B cell (primary cell): ENCODE measurements at regions not wholly inside any gene's neighbourhood (a gene's known extent, or its start where the extent isn't known, plus 50 kb on each side); places are given as distances from the start of the nearest gene placed in this dataset.
A peak's percentile ranks its signal among the peaks of the same experiment; 100 is the strongest.

ENCODE experiments used
- ATAC-seq: fragments of 200-7000 bp; cut with Tn5 transposase; one replicate; pipeline ENCODE4 v1.10.0; 2021; ENCODE audit warnings: low read depth, mild to moderate bottlenecking, moderate number of reproducible peaks, moderate library complexity
- CTCF ChIA-PET: fragments of 350-600 bp; sonication (Branson Sonifier 250); formaldehyde crosslinking; loops from one replicate; lab custom pipeline; 2021; ENCODE audit warnings: antibody characterized with exemption, inconsistent platforms; lab: Charles Lee
- POLR2A ChIA-PET: fragments of 350-600 bp; sonication (Branson Sonifier 250); formaldehyde crosslinking; loops from one replicate; lab custom pipeline; 2021; ENCODE audit warnings: antibody characterized with exemption; lab: Charles Lee
- DNase-seq: peaks from one replicate; pipeline ENCODE4 v3.0.0; 2013
- H2AFZ ChIP-seq: 2 replicates; pipeline ENCODE4 v1.6.1; 2012; ENCODE audit warnings: mild to moderate bottlenecking, low read depth, low read length; ENCODE audit not compliant: insufficient read depth, poor library complexity, severe bottlenecking
- H3K27ac ChIP-seq, 2 donors: 1 replicate in 1 of 2; 2 replicates in 1 of 2; pipeline ENCODE4 v1.5.1; 2012 to 2013; ENCODE audit warnings: low read length in 2 of 2, mild to moderate bottlenecking in 2 of 2, moderate library complexity in 1 of 2
- H3K27me3 ChIP-seq, 4 experiments: fragments of 200-600 bp in 1 of 4; sonication (generic) in 1 of 4; replicated peaks in 1 of 4; 1 replicate in 2 of 4; 2 replicates in 2 of 4; pipeline versions ENCODE4 v1.6.1 to v1.7.0; 2013 to 2016; ENCODE audit warnings: low read length in 3 of 4, mild to moderate bottlenecking in 2 of 4, mixed read lengths in 1 of 4, moderate library complexity in 1 of 4; ENCODE audit not compliant: insufficient read depth in 4 of 4, control insufficient read depth in 3 of 4; ENCODE audit errors: control extremely low read depth in 1 of 4
- H3K36me3 ChIP-seq, 2 experiments: replicated peaks in 1 of 2; 1 replicate in 1 of 2; 2 replicates in 1 of 2; pipeline versions ENCODE4 v1.6.1 to v1.7.1; 2013; ENCODE audit warnings: low read length in 1 of 2; ENCODE audit not compliant: insufficient read depth in 2 of 2, control insufficient read depth in 1 of 2; ENCODE audit errors: control extremely low read depth in 1 of 2, extremely low read depth in 1 of 2
- H3K4me1 ChIP-seq, 2 donors: fragments of 200-600 bp in 1 of 2; sonication (generic) in 1 of 2; 1 replicate in 1 of 2; 2 replicates in 1 of 2; pipeline versions ENCODE4 v1.5.1 to v1.6.1; 2013 to 2017; ENCODE audit warnings: low read length in 2 of 2; ENCODE audit not compliant: control insufficient read depth in 2 of 2, insufficient read depth in 2 of 2
- H3K4me2 ChIP-seq: replicated peaks from 2 replicates; pipeline ENCODE3; 2012; ENCODE audit warnings: mild to moderate bottlenecking, low read depth, low read length; ENCODE audit not compliant: poor library complexity, severe bottlenecking
- H3K4me3 ChIP-seq, 5 experiments: fragments of 200-600 bp in 1 of 5; sonication (generic) in 1 of 5; 1 replicate in 3 of 5; 2 replicates in 2 of 5; pipeline versions ENCODE4 v1.5.1 to v1.7.0; 2011 to 2016; ENCODE audit warnings: low read length in 4 of 5, mild to moderate bottlenecking in 4 of 5, low read depth in 2 of 5, control low read depth in 1 of 5, moderate library complexity in 1 of 5; ENCODE audit not compliant: insufficient read depth in 1 of 5; ENCODE audit errors: control extremely low read depth in 1 of 5, extremely low read depth in 1 of 5
- H3K79me2 ChIP-seq: fragments of 200-600 bp; sonication (generic); one replicate; pipeline ENCODE4 v1.6.0; 2016; ENCODE audit warnings: low read length; ENCODE audit not compliant: control insufficient read depth, insufficient read depth
- H3K9ac ChIP-seq: fragments of 200-600 bp; sonication (generic); 2 replicates; pipeline ENCODE4 v1.6.1; 2017; ENCODE audit warnings: mild to moderate bottlenecking, low read length, moderate library complexity
- H3K9me3 ChIP-seq, 3 donors: one replicate each; pipeline versions ENCODE4 v1.6.1 to v1.7.1; 2013; ENCODE audit warnings: low read length in 2 of 3; ENCODE audit not compliant: control insufficient read depth in 2 of 3, insufficient read depth in 1 of 3; ENCODE audit errors: control extremely low read depth in 1 of 3
- H4K20me1 ChIP-seq: 2 replicates; pipeline ENCODE4 v1.6.0; 2012; ENCODE audit warnings: mild to moderate bottlenecking, low read length; ENCODE audit not compliant: insufficient read depth, control insufficient read depth, poor library complexity, severe bottlenecking
- H3K27ac Mint-ChIP-seq: one replicate; pipeline ENCODE4 v1.8.0; 2021; ENCODE audit warnings: mixed read lengths
- H3K27me3 Mint-ChIP-seq: one replicate; pipeline ENCODE4 v1.8.0; 2021; ENCODE audit warnings: mixed read lengths
- H3K4me1 Mint-ChIP-seq: one replicate; pipeline ENCODE4 v1.8.0; 2021; ENCODE audit warnings: mixed read lengths
- H3K4me3 Mint-ChIP-seq: one replicate; pipeline ENCODE4 v1.8.0; 2021; ENCODE audit warnings: mixed read lengths
- H3K9me3 Mint-ChIP-seq: one replicate; pipeline ENCODE4 v1.8.0; 2022; ENCODE audit warnings: mixed read lengths; ENCODE audit not compliant: insufficient read depth
- CTCF ChIP-seq: fragments of 200-600 bp; IDR thresholded peaks from one replicate; pipeline ENCODE4 v1.8.0; 2022; ENCODE audit warnings: antibody characterized with exemption, mild to moderate bottlenecking
- EZH2 ChIP-seq: IDR thresholded peaks from 2 replicates; pipeline ENCODE4 v1.6.1; 2012; ENCODE audit warnings: borderline replicate concordance, low read depth, mild to moderate bottlenecking, moderate library complexity, low read length; ENCODE audit not compliant: insufficient read depth, poor library complexity, severe bottlenecking
- WGBS: methylation state at CpG from one replicate; pipeline ENCODE4 v1.1.5; 2013; ENCODE audit warnings: missing lambda C conversion rate; ENCODE audit not compliant: insufficient coverage; 5-methylcytosine and 5-hydroxymethylcytosine counted together
- intact Hi-C: fragments of 100-400 bp; cut with micrococcal nuclease; formaldehyde crosslinking; loops from one replicate; pipeline ENCODE4 v1.10.0; 2022

DNA sequence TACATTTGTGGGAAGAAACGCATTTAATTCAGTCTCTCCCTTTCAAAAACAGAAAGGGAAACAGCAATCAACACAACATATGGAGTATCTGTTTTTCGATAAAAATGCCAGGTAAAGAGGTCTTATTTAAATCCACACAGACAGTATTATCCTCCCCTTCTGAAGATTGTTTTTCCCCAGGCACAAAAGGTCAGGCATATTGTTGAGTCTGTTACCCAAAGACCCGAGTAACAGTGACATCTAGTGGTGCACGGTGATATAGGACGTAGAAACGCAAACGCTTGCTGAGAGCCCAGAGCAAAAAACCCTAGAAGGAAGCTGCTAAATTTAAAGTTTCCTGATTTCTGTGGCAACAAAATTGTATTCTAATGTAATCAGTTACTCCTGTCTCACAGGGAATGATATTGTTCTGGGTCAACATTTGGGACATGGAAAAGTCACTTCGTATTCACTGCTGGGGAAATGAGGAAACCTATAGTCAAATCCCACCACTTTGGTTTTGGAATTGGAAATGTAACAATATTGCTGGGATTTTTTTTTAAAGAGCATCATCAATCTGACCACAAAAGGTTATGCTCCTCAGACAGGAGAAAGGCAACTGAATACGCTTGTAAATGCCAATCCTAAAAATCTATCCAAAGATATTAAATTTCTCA, 312.7 kb upstream of the CCDC54 start:
- no peaks in the 10 kb centered on the region for H3K9me3 ChIP-seq
- no peak overlapping the region for H3K9ac ChIP-seq
- intact Hi-C loops, result loop anchor here (1.0 to 2.0 kb wide), 2 partner anchors 240 to 1378 kb away; no protein-coding TSS in a partner anchor
- H3K4me1 Mint-ChIP-seq, result peaks cover 4% of the 10 kb centered on the region
- POLR2A ChIA-PET, result no interaction called here
- no peak overlapping the region for H3K27ac ChIP-seq
- H3K27ac Mint-ChIP-seq, result no peak overlapping the region
- no peaks in the 10 kb centered on the region for H3K36me3 ChIP-seq
- 15% methylated on average over 6 of the region's 9 CpGs for WGBS
- no peaks in the 10 kb centered on the region for H3K4me1 ChIP-seq
- DNase-seq (peak; percentile 68), ATAC-seq (peak; percentile 64)
- no peaks in the 10 kb centered on the region for H3K9me3 Mint-ChIP-seq
- no peak overlapping the region for H2AFZ ChIP-seq
- H3K27me3 ChIP-seq, result peaks cover 0 to 6% (median 0%) of the 10 kb centered on the region in 4 experiments
- H3K4me3 Mint-ChIP-seq, result no peak overlapping the region
- H3K4me3 ChIP-seq, result no peak overlapping the region
- TF ChIP-seq EZH2 (no peak), CTCF (peak; percentile 93)
- CTCF ChIA-PET, result interaction anchor here (0.8 to 2.3 kb wide), 8 partner anchors 9 to 248 kb away, joined by 3 to 9 read pairs (median 4); no protein-coding TSS in a partner anchor
- H4K20me1 ChIP-seq, result no peaks in the 10 kb centered on the region
- H3K79me2 ChIP-seq, result no peaks in the 10 kb centered on the region
- no peak overlapping the region for H3K4me2 ChIP-seq
- H3K27me3 Mint-ChIP-seq, result peaks cover 19% of the 10 kb centered on the region

- TF ChIP-seq CTCF, result no peak
- no peak for TF ChIP-seq EZH2
- DNase-seq (no peak), ATAC-seq (no peak)
- no peak overlapping the region for H3K27ac ChIP-seq
- H3K27me3 Mint-ChIP-seq, result peaks cover 19% of the 10 kb centered on the region
- ChIA-PET POLR2A (no interaction called here), CTCF (interaction anchor here (0.7 to 2.3 kb wide), 11 partner anchors 9 to 1749 kb away, joined by 3 to 9 read pairs (median 4); no protein-coding TSS in a partner anchor)
- H3K27ac Mint-ChIP-seq, result no peak overlapping the region
- no peak overlapping the region for H3K4me3 ChIP-seq
- H3K4me1 ChIP-seq, result no peaks in the 10 kb centered on the region
- H4K20me1 ChIP-seq, result no peaks in the 10 kb centered on the region
- H3K9me3 ChIP-seq, result no peaks in the 10 kb centered on the region
- no peaks in the 10 kb centered on the region for H3K36me3 ChIP-seq
- no peaks in the 10 kb centered on the region for H3K9me3 Mint-ChIP-seq
- 10% methylated on average over 13 of the region's 13 CpGs for WGBS
- H3K4me1 Mint-ChIP-seq, result peaks cover 4% of the 10 kb centered on the region
- H2AFZ ChIP-seq, result peak overlapping the region; percentile 66
- H3K4me2 ChIP-seq, result no peak overlapping the region
- H3K27me3 ChIP-seq, result peaks cover 0 to 6% (median 0%) of the 10 kb centered on the region in 4 experiments
- no peak overlapping the region for H3K4me3 Mint-ChIP-seq
- intact Hi-C loops, result loop anchor here (2.0 kb wide), 1 partner anchor 1378 kb away; no protein-coding TSS in a partner anchor
- H3K79me2 ChIP-seq, result no peaks in the 10 kb centered on the region
- no peak overlapping the region for H3K9ac ChIP-seq
Measured at GRCh38 chr3:107065094-107065861, 312.0 kb upstream of the CCDC54 start.
